Mesendoderm (in vitro differentiated cells): ENCODE measurements at regions not wholly inside any gene's neighbourhood (a gene's known extent, or its start where the extent isn't known, plus 50 kb on each side); places are given as distances from the start of the nearest gene placed in this dataset.

Experiments used
- DNase-seq: peaks from one replicate; pipeline ENCODE4 v3.0.0; 2013
- H2AK5ac ChIP-seq: 2 replicates; pipeline ENCODE4 v1.6.1; 2013; ENCODE audit warnings: low read length, inconsistent platforms
- H2BK120ac ChIP-seq: 2 replicates; pipeline ENCODE4 v1.6.1; 2013; ENCODE audit warnings: low read depth, mild to moderate bottlenecking, low read length, moderate library complexity, mixed read lengths
- H2BK15ac ChIP-seq: replicated peaks from 2 replicates; pipeline ENCODE4 v1.6.1; 2013; ENCODE audit warnings: low read depth, mild to moderate bottlenecking, moderate library complexity
- H2BK5ac ChIP-seq: 2 replicates; pipeline ENCODE4 v1.6.1; 2013; ENCODE audit warnings: low read length, inconsistent platforms
- H3K18ac ChIP-seq: 2 replicates; pipeline ENCODE4 v1.6.1; 2013; ENCODE audit warnings: mild to moderate bottlenecking, low read length, mixed read lengths
- H3K23ac ChIP-seq: one replicate; pipeline ENCODE4 v1.6.1; 2013; ENCODE audit warnings: low read length
- H3K27ac ChIP-seq: 2 replicates; pipeline ENCODE4 v1.5.1; 2013; ENCODE audit warnings: low read depth, mild to moderate bottlenecking, inconsistent platforms, low read length, moderate library complexity
- H3K27me3 ChIP-seq: 2 replicates; pipeline ENCODE4 v1.6.1; 2013; ENCODE audit warnings: low read length, control low read depth, mild to moderate bottlenecking, inconsistent platforms; ENCODE audit not compliant: insufficient read depth, poor library complexity
- H3K36me3 ChIP-seq: 2 replicates; pipeline ENCODE4 v1.6.1; 2013; ENCODE audit warnings: low read length, inconsistent platforms; ENCODE audit not compliant: control insufficient read depth, insufficient read depth
- H3K4ac ChIP-seq: one replicate; pipeline ENCODE4 v1.6.1; 2013; ENCODE audit warnings: low read depth, mild to moderate bottlenecking, low read length, moderate library complexity
- H3K4me1 ChIP-seq: 2 replicates; pipeline ENCODE4 v1.6.1; 2013; ENCODE audit warnings: low read depth, low read length, inconsistent platforms; ENCODE audit not compliant: control insufficient read depth
- H3K4me2 ChIP-seq: 2 replicates; pipeline ENCODE4 v1.6.1; 2013; ENCODE audit warnings: low read length
- H3K4me3 ChIP-seq: 2 replicates; pipeline ENCODE4 v1.5.1; 2013; ENCODE audit warnings: mild to moderate bottlenecking, low read length
- H3K56ac ChIP-seq: one replicate; pipeline ENCODE4 v1.6.1; 2013; ENCODE audit warnings: low read length
- H3K79me1 ChIP-seq: 2 replicates; pipeline ENCODE4 v1.6.1; 2013; ENCODE audit warnings: low read length, inconsistent platforms
- H3K79me2 ChIP-seq: 2 replicates; pipeline ENCODE4 v1.6.1; 2013; ENCODE audit warnings: mild to moderate bottlenecking, low read length; ENCODE audit not compliant: control insufficient read depth, insufficient read depth
- H3K9ac ChIP-seq: 2 replicates; pipeline ENCODE4 v1.6.1; 2013; ENCODE audit warnings: low read length, inconsistent platforms
- H4K5ac ChIP-seq: one replicate; pipeline ENCODE4 v1.6.1; 2013; ENCODE audit warnings: low read length
- H4K8ac ChIP-seq: one replicate; pipeline ENCODE4 v1.6.1; 2013; ENCODE audit warnings: low read depth, mild to moderate bottlenecking, control low read depth, low read length, moderate library complexity
- WGBS: extraction: QIAGEN DNeasy Blood & Tissue Kit; methylation state at CpG from one replicate; pipeline ENCODE4 v1.1.7; 2013; ENCODE audit warnings: low lambda C conversion rate, missing lambda C conversion rate; ENCODE audit not compliant: insufficient coverage; ENCODE audit errors: extremely low coverage; 5-methylcytosine and 5-hydroxymethylcytosine counted together

DNA sequence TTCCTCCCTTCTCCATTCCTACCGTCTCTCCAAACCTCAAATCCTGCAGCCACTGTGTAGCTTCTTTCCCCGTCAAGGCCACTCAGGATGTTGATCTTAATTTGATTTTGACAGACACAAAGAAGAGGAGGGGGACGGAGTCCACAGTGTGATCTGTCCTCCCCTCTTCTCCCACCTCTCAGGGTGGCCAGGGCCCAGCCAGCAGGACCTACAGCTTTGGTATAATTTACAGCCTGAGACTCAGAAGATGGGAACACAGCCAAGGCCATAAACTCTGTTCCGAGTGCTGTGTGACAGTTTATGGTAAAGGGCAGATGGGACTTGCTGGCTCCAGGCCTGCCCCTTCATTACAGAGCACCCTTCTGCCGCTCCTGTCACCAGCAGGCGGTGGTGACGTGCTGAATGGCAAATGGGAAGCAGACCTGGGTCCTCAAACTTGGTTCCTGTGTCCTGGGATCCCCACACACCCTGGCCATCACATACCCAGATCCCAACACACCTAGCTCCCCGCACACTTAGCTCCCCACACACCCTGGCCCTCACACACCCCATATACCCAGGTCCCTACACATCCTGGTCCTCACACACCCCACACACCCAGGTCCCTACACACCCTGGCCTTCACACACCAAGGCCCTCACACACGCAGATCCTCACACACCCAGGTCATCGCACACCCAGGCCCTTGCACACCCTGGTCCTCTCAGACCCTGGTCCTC is 71.6 kb downstream of the CD2 start:
- no peaks in the 10 kb centered on the region for H3K79me1 ChIP-seq
- no peak overlapping the region for H2BK15ac ChIP-seq
- no peaks in the 10 kb centered on the region for H3K27me3 ChIP-seq
- H3K4me2 ChIP-seq: no peak overlapping the region
- no peak overlapping the region for H4K8ac ChIP-seq
- H2AK5ac ChIP-seq: peak overlapping the region; percentile 87
- no peaks in the 10 kb centered on the region for H3K79me2 ChIP-seq
- H3K18ac ChIP-seq: peak overlapping the region; percentile 10
- peak overlapping the region; percentile 35 for H2BK5ac ChIP-seq
- H3K23ac ChIP-seq: no peak overlapping the region
- H3K36me3 ChIP-seq: no peaks in the 10 kb centered on the region
- no peak overlapping the region for H4K5ac ChIP-seq
- H2BK120ac ChIP-seq: peak overlapping the region; percentile 1
- peaks cover 9% of the 10 kb centered on the region for H3K4me1 ChIP-seq
- peak overlapping the region; percentile 27 for H3K4ac ChIP-seq
- peak overlapping the region; percentile 18 for H3K27ac ChIP-seq
- H3K9ac ChIP-seq: peak overlapping the region; percentile 24
- H3K56ac ChIP-seq: peak overlapping the region; percentile 77
- DNase-seq: peak; percentile 23
- H3K4me3 ChIP-seq: no peak overlapping the region
- no CpG with 5 or more reads among the region's 10 CpGs for WGBS

- DNase-seq: peak; percentile 83
- H4K8ac ChIP-seq: no peak overlapping the region
- no peak overlapping the region for H3K4ac ChIP-seq
- peaks cover 9% of the 10 kb centered on the region for H3K4me1 ChIP-seq
- peak overlapping the region; percentile 17 for H3K56ac ChIP-seq
- no peaks in the 10 kb centered on the region for H3K36me3 ChIP-seq
- H2AK5ac ChIP-seq: no peak overlapping the region
- no peak overlapping the region for H3K27ac ChIP-seq
- H2BK5ac ChIP-seq: no peak overlapping the region
- no peak overlapping the region for H3K4me3 ChIP-seq
- no peaks in the 10 kb centered on the region for H3K79me1 ChIP-seq
- H3K4me2 ChIP-seq: no peak overlapping the region
- no peaks in the 10 kb centered on the region for H3K79me2 ChIP-seq
- H3K23ac ChIP-seq: no peak overlapping the region
- no peak overlapping the region for H3K9ac ChIP-seq
- no peak overlapping the region for H2BK120ac ChIP-seq
- H3K18ac ChIP-seq: peak overlapping the region; percentile 28
- no peak overlapping the region for H2BK15ac ChIP-seq
- WGBS: no CpG with 5 or more reads among the region's 9 CpGs
- H4K5ac ChIP-seq: no peak overlapping the region
- no peaks in the 10 kb centered on the region for H3K27me3 ChIP-seq
Observed at GRCh38 chr1:116826818-116827606, 72.8 kb downstream of the CD2 start.

DNA sequence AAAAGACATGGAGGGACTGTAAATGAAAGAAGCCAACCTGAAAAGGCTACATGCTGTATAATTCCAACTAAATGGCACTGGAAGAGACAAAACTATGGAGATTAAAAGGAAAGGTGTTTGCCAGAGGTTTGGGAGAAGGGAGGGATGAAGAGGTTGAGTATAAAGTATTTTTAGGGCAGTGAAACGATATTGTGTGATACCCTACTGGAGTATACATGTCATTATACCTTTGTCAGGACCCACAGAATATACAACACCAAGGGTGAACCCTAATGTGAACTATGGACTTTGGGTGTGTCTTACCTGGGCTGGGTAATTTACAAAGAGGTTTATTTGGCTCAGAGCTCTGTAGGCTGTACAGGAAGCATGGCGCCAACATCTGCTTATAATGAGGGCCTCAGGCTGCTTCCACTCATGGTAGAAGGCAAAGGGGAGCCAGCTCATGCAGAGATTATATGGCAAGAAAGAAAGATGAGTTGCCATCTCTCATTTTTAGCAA is 73.4 kb downstream of the CD2 start:
- Histone ChIP-seq H3K27ac (no peak overlapping the region), H2BK15ac (no peak overlapping the region), H3K27me3 (no peaks in the 10 kb centered on the region), H3K79me2 (no peaks in the 10 kb centered on the region), H4K5ac (no peak overlapping the region), H3K4me3 (no peak overlapping the region), H2BK5ac (no peak overlapping the region), H3K36me3 (no peaks in the 10 kb centered on the region), H2AK5ac (no peak overlapping the region), H2BK120ac (no peak overlapping the region), H3K79me1 (no peaks in the 10 kb centered on the region), H3K56ac (no peak overlapping the region), H3K4me1 (peaks cover 10% of the 10 kb centered on the region), H4K8ac (no peak overlapping the region), H3K9ac (no peak overlapping the region), H3K4ac (no peak overlapping the region), H3K4me2 (no peak overlapping the region), H3K18ac (no peak overlapping the region), H3K23ac (no peak overlapping the region)
- DNase-seq: no peak
- no CpG with 5 or more reads among the region's 2 CpGs for WGBS

DNA sequence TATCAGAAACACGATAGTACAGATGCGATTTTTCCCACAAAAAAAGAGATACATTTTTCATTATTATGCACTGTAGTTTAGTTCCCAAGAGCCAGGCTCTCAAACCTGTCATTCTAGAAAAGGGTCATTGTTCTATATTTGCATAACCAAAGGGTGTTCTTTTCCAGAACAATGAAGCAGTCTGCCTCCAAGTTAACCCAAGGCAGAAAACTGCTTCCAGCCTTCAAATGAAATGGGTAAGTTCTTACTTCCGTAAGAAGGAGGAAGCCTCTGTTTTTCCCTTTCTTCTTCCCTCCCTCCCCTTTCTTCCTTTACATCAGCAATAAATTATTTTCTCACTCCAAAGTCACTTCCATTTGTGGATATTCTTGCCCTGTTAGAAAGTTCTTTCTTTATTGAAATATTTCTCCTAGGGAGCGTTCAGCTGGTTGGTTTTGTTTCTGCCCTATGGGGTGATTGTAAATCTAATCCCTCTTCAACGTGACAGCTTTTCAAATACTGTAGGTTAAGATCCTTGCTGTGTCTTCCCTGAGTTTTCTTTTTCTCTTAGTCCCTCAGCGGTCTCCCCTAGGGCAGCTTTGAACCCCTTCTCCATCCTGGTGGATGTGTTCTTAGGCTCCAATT is 77.3 kb upstream of the PTGFRN start:
- peak overlapping the region; percentile 7 for H2BK5ac ChIP-seq
- WGBS: no CpG with 5 or more reads among the region's 6 CpGs
- no peak overlapping the region for H3K4ac ChIP-seq
- H3K79me1 ChIP-seq: no peaks in the 10 kb centered on the region
- H3K79me2 ChIP-seq: no peaks in the 10 kb centered on the region
- H3K4me2 ChIP-seq: no peak overlapping the region
- peaks cover 16% of the 10 kb centered on the region for H3K4me1 ChIP-seq
- H3K27ac ChIP-seq: no peak overlapping the region
- no peak overlapping the region for H2AK5ac ChIP-seq
- no peak overlapping the region for H3K18ac ChIP-seq
- no peak overlapping the region for H4K5ac ChIP-seq
- H2BK120ac ChIP-seq: no peak overlapping the region
- no peak overlapping the region for H3K4me3 ChIP-seq
- no peak for DNase-seq
- H3K27me3 ChIP-seq: no peaks in the 10 kb centered on the region
- no peak overlapping the region for H4K8ac ChIP-seq
- H3K36me3 ChIP-seq: no peaks in the 10 kb centered on the region
- H2BK15ac ChIP-seq: peak overlapping the region; percentile 48
- H3K56ac ChIP-seq: peak overlapping the region; percentile 12
- H3K23ac ChIP-seq: no peak overlapping the region
- H3K9ac ChIP-seq: no peak overlapping the region

GRCh38 chr1:116832932-116833578 is 76.7 kb upstream of the PTGFRN start:
- Histone ChIP-seq H3K4me3 (no peak overlapping the region), H3K18ac (no peak overlapping the region), H2BK120ac (no peak overlapping the region), H3K56ac (peak overlapping the region; percentile 22), H3K27ac (no peak overlapping the region), H2BK5ac (peak overlapping the region; percentile 7), H3K4me1 (peaks cover 16% of the 10 kb centered on the region), H3K9ac (no peak overlapping the region), H2AK5ac (no peak overlapping the region), H3K79me2 (no peaks in the 10 kb centered on the region), H3K36me3 (no peaks in the 10 kb centered on the region), H2BK15ac (peak overlapping the region; percentile 48), H3K4me2 (no peak overlapping the region), H3K4ac (no peak overlapping the region), H3K23ac (no peak overlapping the region), H4K5ac (no peak overlapping the region), H3K27me3 (no peaks in the 10 kb centered on the region), H3K79me1 (no peaks in the 10 kb centered on the region), H4K8ac (no peak overlapping the region)
- no CpG with 5 or more reads among the region's 3 CpGs for WGBS
- DNase-seq: peak; percentile 49
